Peyer's patch (tissue), 4 donors: ENCODE measurements at regions not wholly inside any gene's neighbourhood (a gene's known extent, or its start where the extent isn't known, plus 50 kb on each side); places are given as distances from the start of the nearest gene placed in this dataset.
"Not testable (repeated sequence)": the region's sequence is repeated elsewhere in the genome, so short reads cannot be mapped to it uniquely, and the experiment has no call there.

ENCODE experiments used
- DNase-seq, 3 donors: peaks; one replicate each; pipeline ENCODE4 v3.0.0-alpha.2; 2017 to 2019
- H3K27ac ChIP-seq, 4 donors: fragments of 200-600 bp; sonication (generic); one replicate each; pipeline ENCODE4 v1.5.1; 2016 to 2019
- H3K27me3 ChIP-seq, 2 donors: fragments of 200-600 bp; sonication (generic); one replicate each; pipeline ENCODE4 v1.5.1; 2019
- H3K36me3 ChIP-seq, 3 donors: fragments of 200-600 bp; sonication (generic); one replicate each; pipeline ENCODE4 v1.5.1; 2016 to 2019
- H3K4me1 ChIP-seq, 4 donors: fragments of 200-600 bp; sonication (generic); one replicate each; pipeline ENCODE4 v1.5.1; 2016 to 2019
- H3K4me3 ChIP-seq, 4 donors: fragments of 200-600 bp; sonication (generic); 1 replicate in 3 of 4; 2 replicates in 1 of 4; pipeline ENCODE4 v1.5.1; 2016 to 2019; ENCODE audit warnings: mild to moderate bottlenecking in 1 of 4
- H3K9me3 ChIP-seq, 4 donors: fragments of 200-600 bp; sonication (generic); one replicate each; pipeline ENCODE4 v1.5.1; 2016 to 2019; ENCODE audit warnings: mild to moderate bottlenecking in 1 of 4
- POLR2A ChIP-seq, 2 donors: fragments of 450-650 bp; IDR thresholded peaks; one replicate each; pipeline ENCODE4 v1.5.1; 2017; ENCODE audit warnings: antibody characterized with exemption in 2 of 2, mild to moderate bottlenecking in 2 of 2, moderate library complexity in 2 of 2
- TF ChIP-seq, protein P1 (sequence below), 6 experiments: fragments of 450-650 bp in 4 of 6; fragments of 200-600 bp in 2 of 6; sonication (generic) in 1 of 6; IDR thresholded peaks; one replicate each; pipeline ENCODE4 v1.5.1; 2017 to 2019; ENCODE audit warnings: antibody characterized with exemption in 6 of 6, mild to moderate bottlenecking in 3 of 6, moderate library complexity in 1 of 6

- Histone ChIP-seq H3K4me3 (no peak overlapping the region), H3K27me3 (no peaks in the 10 kb centered on the region), H3K4me1 (no peaks in the 10 kb centered on the region), H3K9me3 (no peaks in the 10 kb centered on the region), H3K36me3 (no peaks in the 10 kb centered on the region), H3K27ac (no peak overlapping the region)
- TF ChIP-seq POLR2A (IDR thresholded peaks at IDR 0.05), result no peak
- TF ChIP-seq, protein P1, sequence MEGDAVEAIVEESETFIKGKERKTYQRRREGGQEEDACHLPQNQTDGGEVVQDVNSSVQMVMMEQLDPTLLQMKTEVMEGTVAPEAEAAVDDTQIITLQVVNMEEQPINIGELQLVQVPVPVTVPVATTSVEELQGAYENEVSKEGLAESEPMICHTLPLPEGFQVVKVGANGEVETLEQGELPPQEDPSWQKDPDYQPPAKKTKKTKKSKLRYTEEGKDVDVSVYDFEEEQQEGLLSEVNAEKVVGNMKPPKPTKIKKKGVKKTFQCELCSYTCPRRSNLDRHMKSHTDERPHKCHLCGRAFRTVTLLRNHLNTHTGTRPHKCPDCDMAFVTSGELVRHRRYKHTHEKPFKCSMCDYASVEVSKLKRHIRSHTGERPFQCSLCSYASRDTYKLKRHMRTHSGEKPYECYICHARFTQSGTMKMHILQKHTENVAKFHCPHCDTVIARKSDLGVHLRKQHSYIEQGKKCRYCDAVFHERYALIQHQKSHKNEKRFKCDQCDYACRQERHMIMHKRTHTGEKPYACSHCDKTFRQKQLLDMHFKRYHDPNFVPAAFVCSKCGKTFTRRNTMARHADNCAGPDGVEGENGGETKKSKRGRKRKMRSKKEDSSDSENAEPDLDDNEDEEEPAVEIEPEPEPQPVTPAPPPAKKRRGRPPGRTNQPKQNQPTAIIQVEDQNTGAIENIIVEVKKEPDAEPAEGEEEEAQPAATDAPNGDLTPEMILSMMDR (IDR thresholded peaks at IDR 0.05), result no peak
- DNase-seq, result no peak
Measured at GRCh38 chr9:103183701-103184171, 188.6 kb downstream of the CYLC2 start.

DNA sequence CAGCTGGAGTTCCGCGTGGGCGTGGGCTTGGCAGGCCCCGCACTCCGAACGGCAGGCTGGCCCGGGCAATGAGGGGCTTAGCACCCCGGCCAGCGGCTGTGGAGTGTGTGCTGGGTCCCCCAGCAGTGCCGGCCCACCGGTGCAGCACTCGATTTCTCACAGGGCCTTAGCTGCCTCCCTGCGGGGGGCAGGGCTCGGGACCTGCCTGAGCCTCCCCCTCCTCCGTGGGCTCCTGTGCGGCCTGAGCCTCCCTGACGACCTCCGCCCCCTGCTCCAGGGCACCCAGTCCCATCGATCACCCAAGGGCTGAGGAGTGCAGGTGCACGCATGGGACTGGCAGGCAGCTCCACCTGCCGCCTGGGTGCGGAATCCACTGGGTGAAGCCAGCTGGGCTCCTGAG is 191.8 kb downstream of the CYLC2 start:
- no peak for DNase-seq
- H3K4me1 ChIP-seq, result no peaks in the 10 kb centered on the region

GRCh38 chr9:103188781-103189350 is 193.7 kb downstream of the CYLC2 start:
- H3K4me3 ChIP-seq, result no peak overlapping the region
- no peaks in the 10 kb centered on the region for H3K27me3 ChIP-seq
- no peak for DNase-seq
- TF ChIP-seq POLR2A (IDR thresholded peaks at IDR 0.05), result no peak
- TF ChIP-seq, protein P1 (IDR thresholded peaks at IDR 0.05), result no peak
- no peak overlapping the region for H3K27ac ChIP-seq
- no peaks in the 10 kb centered on the region for H3K9me3 ChIP-seq
- no peaks in the 10 kb centered on the region for H3K36me3 ChIP-seq
- H3K4me1 ChIP-seq, result no peaks in the 10 kb centered on the region

More for the DNA sequence above, 191.8 kb downstream of the CYLC2 start:
- TF ChIP-seq, protein P1 (IDR thresholded peaks at IDR 0.05), result no peak
- TF ChIP-seq POLR2A (IDR thresholded peaks at IDR 0.05), result no peak
- Histone ChIP-seq H3K27ac (no peak overlapping the region), H3K27me3 (no peaks in the 10 kb centered on the region), H3K4me3 (no peak overlapping the region), H3K9me3 (no peaks in the 10 kb centered on the region), H3K36me3 (no peaks in the 10 kb centered on the region)

DNA sequence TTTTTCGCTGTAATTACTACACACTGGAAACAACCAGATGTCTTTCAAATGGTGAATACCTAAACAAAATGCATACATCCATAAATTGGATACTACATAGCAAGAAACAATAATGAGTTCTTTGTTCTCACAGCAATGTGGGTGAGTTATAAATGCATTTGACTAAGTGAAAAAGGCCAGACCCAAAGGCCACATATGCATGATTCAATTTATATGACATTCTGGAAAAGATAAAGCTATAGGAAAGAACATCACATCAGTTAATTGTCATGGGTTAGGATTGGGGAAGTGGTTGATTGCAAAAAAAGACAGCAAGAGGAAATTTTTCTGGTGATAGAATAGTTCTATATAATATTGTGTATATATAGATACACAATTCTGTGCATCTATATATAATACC is 198.9 kb downstream of the CYLC2 start:
- Histone ChIP-seq H3K4me3 (no peak overlapping the region), H3K27me3 (no peaks in the 10 kb centered on the region), H3K27ac (no peak overlapping the region), H3K36me3 (no peaks in the 10 kb centered on the region), H3K4me1 (no peaks in the 10 kb centered on the region), H3K9me3 (no peaks in the 10 kb centered on the region)
- no peak for TF ChIP-seq POLR2A (IDR thresholded peaks at IDR 0.05)
- TF ChIP-seq, protein P1 (IDR thresholded peaks at IDR 0.05), result no peak
- DNase-seq, result no peak

GRCh38 chr9:103203172-103203571 is 208.0 kb downstream of the CYLC2 start:
- Histone ChIP-seq H3K9me3 (no peaks in the 10 kb centered on the region), H3K4me3 (no peak overlapping the region), H3K36me3 (no peaks in the 10 kb centered on the region), H3K27me3 (no peaks in the 10 kb centered on the region), H3K27ac (no peak overlapping the region), H3K4me1 (no peaks in the 10 kb centered on the region)
- TF ChIP-seq, protein P1 (IDR thresholded peaks at IDR 0.05), result no peak
- no peak for TF ChIP-seq POLR2A (IDR thresholded peaks at IDR 0.05)
- no peak for DNase-seq

DNA sequence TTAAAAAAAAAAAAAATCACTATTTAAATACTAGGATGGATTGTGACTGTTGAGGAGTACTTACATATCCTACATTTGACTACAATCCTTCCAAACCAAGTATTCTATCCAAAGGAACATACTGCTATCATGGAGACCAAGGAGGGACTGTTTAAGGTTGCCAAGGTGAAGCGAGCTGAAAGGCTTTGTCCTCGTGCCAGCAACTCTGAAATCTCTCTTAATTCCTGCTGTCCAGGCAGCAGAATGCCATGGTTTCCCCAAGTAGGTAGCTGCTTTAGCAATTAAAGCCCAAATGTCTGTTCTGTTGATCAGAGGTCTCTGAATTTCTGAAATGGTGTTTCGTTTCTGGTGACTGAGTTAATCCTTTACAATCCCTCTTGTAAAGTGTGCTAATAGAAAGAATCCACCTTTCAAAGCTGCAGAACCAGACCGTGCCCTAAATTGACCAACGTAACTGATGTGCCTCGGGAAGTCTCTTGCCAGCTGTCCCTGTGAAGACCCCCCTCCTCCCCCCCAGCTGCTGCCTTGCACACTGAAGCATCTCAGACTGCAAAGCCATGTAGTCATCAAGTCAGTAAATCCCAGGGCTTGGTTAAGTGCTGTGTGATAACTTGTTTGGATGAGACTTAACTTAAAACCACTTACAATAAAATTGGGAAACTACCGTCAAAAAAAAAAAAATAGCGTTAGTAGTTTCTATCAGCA is 210.9 kb downstream of the CYLC2 start:
- H3K4me1 ChIP-seq, H3K27me3 ChIP-seq, H3K9me3 ChIP-seq, H3K27ac ChIP-seq, H3K4me3 ChIP-seq, H3K36me3 ChIP-seq, DNase-seq: not testable (repeated sequence)
